Stimulated activated CD4-positive, alpha-beta T cell treated with anti-CD3 and anti-CD28 coated beads, Interleukin-15, amount 100 ng/mL, for 48 hours (primary cell): ENCODE measurements at regions not wholly inside any gene's neighbourhood (a gene's known extent, or its start where the extent isn't known, plus 50 kb on each side); places are given as distances from the start of the nearest gene placed in this dataset.
"Not testable (repeated sequence)": the region's sequence is repeated elsewhere in the genome, so short reads cannot be mapped to it uniquely, and the experiment has no call there.

Experiments used
- DNase-seq, 2 donors: peaks; one replicate each; pipeline ENCODE4 v3.0.0-alpha.2; 2020; ENCODE audit warnings: low read depth in 2 of 2

DNA sequence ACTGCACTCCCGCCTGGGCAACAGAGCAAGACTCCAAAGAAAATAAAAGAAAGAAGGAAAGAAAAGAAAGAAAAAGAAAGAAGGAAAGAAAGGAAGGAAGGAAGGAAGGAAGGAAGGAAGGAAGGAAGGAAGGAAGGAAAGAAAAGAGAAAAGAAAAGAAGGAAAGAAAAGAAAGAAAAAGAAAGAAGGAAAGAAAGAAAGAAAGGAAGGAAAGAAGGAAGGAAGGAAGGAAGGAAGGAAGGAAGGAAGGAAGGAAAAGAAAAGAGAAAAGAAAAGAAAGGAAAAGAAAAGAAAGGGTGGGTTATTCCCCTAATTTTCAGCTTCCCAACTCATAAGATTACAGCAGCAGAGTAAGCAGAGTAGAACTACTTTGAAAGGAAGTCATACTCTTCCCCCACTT lies 64.4 kb downstream of the TMEM200C start:
- DNase-seq = not testable (repeated sequence)

GRCh38 chr18:5828913-5829312 lies 66.4 kb downstream of the TMEM200C start:
- no peak for DNase-seq

GRCh38 chr18:5825663-5826062 lies 69.7 kb downstream of the TMEM200C start:
- DNase-seq = no peak

- DNase-seq = no peak
Measured at GRCh38 chr18:5824370-5824984, 70.8 kb downstream of the TMEM200C start.

DNA sequence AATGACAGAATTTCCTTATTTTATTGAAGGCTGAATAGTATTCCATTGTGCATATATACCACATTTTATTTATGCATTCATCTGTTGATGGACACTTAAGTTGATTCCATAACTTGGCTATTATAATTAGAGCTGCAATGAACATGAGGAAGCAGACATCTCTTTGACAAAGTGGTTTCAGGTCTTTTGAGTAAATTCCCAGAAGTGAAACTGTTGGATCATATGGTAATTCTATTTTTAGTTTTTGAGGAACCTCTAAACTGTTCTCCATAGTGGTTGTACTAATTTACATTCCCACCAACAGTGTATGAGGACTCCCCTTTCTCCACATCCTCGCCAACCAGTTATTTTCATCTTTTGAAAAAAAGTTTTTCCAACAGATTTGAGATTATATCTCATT lies 77.5 kb downstream of the TMEM200C start:
- no peak for DNase-seq

DNA sequence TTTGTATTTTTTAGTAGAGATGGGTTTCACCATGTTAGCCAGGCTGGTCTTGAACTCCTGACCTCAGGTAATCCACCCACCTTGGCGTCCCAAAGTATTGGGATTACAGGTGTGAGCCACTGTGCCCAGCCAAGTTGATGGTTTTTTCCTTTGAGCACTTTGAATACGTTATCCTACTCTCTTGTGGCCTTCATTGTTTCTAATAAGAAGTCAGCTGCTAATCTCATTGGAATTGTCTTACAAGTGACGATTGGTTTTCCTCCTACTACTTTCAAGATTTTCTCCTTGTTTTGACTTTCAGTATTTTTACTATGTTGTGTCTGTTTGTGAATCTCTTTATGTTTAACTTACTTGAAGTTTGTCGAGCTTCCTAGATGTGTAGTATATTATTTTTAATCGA lies 88.5 kb downstream of the TMEM200C start:
- no peak for DNase-seq

DNA sequence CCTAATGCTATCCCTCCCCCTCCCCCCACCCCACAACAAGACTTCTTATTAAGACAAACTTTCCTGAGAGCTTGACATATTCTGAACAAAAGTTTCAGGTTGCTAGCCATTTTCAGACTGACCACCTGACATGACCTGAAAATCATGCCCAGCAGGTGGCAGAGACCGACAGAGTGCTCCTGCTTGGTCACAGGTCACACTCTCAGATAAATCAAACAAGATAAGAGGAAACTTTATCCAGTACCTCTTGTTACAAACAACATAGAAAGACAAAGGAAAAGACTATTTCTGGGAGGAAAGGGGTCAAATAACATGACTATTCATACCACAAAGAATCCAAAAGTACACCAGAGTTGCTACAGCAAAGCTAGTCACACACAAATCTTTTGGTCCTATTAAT lies 107.4 kb downstream of the TMEM200C start:
- DNase-seq = no peak

GRCh38 chr18:5779922-5780321 lies 115.4 kb downstream of the TMEM200C start:
- no peak for DNase-seq

DNA sequence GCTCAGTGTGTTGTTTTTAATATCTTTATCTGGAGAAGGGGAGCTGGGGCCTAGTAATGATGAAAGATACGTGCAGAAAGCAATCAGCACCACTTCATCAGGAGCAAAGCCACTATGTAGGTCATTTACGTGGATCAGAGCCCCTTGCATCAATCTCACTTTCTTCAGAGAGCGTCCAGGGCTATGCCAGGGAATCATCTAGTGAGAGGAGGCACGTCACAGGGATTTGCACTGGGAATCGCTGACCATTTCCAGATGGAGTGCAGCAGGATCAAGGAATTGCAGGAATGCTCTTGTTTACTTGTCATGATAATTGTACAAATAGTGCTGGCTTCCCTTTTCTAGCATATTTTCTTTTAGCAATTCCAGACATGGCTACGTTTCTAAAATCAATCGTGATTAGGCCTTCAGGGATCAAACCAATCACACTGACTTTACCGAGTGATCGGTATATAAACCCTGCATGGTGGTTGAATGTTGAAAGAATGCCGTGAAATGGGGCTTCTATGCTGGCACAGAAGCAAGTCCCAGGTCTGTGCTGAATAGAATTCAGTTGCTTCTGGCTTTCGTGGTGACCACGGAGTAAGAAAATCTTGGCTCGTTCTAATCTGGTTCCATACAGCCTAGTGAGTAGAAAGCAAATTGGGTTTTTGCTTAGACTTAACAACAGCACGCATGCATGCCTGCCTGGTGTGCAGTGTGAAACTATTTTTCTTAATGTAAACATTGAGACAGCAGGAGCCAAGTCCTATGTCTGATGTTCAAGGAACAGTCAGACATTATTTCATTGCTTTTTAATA lies 122.8 kb downstream of the TMEM200C start:
- no peak for DNase-seq

DNA sequence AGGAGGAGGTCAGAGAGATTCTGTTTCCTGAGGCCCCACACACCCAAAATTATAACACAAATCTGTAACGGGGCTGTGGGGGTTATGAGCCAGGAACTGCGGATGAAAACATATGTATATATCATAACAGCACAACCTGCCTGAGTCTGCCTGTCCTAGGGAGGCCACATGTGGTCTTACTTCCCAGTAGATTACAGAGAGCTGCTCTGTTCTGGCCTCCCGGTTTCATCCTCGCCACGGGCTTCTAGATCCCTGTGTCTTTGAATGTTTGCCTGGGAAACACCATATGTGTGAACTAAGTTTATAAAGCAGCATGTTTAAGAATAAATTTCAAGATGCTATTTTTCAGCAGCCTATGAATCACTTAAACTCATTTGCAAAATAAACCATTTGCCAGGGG lies 124.0 kb downstream of the TMEM200C start:
- no peak for DNase-seq

DNA sequence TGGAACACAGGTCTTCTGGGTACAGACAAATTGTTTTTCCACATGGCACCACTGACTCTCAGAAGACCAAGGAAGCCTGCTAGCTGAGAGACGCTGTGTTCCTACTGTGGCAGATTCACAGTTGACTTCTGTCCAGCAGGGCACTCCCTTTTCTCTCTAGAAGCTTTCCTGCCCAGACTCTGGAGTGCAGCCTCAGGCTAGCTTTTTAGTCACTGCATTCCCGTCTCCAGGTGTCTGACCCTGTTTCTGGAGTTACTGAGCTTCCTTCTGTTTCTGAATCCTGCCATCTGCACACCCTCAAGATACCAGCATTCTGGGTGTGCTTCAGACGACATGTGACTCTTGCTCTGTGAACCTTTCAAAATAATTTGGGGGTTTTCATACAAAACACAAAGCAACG lies 125.1 kb downstream of the TMEM200C start:
- no peak for DNase-seq

GRCh38 chr18:5768454-5768853 lies 126.9 kb downstream of the TMEM200C start:
- DNase-seq = no peak

GRCh38 chr18:5759194-5759593 lies 136.1 kb downstream of the TMEM200C start:
- DNase-seq = no peak

GRCh38 chr18:5756823-5757222 lies 138.5 kb downstream of the TMEM200C start:
- no peak for DNase-seq

- no peak for DNase-seq
Measured at GRCh38 chr18:5747678-5748077, 147.6 kb downstream of the TMEM200C start.

- DNase-seq = no peak
Measured at GRCh38 chr18:5746844-5747243, 148.5 kb downstream of the TMEM200C start.

GRCh38 chr18:5744659-5745058 lies 150.7 kb downstream of the TMEM200C start:
- DNase-seq = no peak

DNA sequence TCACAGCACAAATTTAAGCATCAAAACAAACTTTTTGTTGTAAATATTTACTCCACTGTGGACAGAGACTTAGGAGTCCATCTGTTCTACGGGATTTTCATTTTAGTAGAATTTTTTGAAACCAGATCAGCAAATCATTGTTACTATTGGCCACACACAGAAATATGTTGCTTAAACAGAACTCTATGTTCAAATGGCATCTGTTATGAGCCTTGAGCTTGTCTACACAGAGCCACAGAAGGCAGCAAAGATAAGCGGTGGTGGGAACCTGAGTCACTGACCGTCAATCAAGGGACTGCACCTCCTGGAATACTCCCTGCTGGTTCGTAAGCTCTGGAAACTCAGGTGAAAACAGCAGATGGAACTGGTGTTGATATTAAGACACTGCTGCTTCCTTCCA lies 156.8 kb downstream of the TMEM200C start:
- no peak for DNase-seq

- DNase-seq = no peak
Measured at GRCh38 chr18:5732318-5732717, 163.0 kb downstream of the TMEM200C start.

DNA sequence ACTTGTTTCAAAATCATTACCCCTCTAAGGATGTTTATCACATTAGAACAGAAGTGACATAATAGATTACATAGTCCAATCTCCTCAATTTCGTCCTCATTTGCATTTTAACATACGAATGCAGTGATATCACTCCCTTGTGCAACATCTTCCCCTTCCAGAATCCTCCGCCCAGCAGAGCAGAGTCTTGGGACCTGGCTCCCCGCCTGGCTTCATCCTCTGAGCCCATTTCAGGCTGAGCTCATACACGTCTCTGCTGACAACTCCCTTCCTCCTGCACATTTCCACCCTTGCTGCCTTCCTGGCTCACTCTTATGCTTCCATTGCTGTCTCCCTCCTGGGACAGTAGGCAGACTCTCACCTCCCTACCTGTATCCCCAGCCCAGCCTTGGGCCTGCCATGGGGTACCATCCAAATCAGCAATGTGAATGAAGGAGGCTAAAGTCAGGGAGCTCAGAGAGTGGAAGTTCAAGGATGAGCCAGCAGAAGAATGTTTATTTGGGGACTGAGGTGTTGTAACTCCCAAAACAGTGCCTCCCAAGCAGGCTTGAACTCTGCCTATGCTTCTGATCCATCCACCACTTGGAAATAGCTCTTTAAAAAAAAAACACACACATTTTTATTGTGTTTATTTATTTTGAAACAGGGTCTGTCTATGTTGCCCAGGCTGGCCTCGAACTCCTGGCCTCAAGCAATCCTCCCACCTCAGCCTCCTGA lies 165.2 kb downstream of the TMEM200C start:
- no peak for DNase-seq

GRCh38 chr18:5728531-5728930 lies 166.8 kb downstream of the TMEM200C start:
- DNase-seq = no peak

GRCh38 chr18:5726011-5726410 lies 169.3 kb downstream of the TMEM200C start:
- DNase-seq = no peak

- DNase-seq = no peak
Measured at GRCh38 chr18:5721924-5722323, 173.4 kb downstream of the TMEM200C start.
